ENCODE measurements at regions not wholly inside any gene's neighbourhood (a gene's known extent, or its start where the extent isn't known, plus 50 kb on each side); places are given as distances from the start of the nearest gene placed in this dataset.
"Not testable (repeated sequence)": the region's sequence is repeated elsewhere in the genome, so short reads cannot be mapped to it uniquely, and the experiment has no call there.

DNA sequence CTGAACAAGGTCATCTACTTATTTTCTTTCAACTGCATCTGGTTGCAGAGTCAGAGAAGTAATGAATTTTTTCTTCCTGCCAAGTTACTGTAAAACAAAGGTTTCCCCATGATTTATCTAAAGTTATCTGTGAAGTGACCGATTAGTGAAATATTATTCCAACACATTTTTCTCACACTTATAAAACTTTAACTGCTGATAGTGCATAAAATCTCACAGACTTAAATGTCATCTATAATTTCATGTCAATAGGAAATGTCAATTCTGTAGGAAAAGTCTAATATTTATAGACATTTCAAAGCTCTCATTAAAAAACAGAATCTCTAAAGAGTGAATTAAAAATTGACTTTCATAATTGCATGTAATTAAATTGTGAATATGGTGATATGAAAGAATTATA, 397.2 kb downstream of the SLITRK1 start:
- DNase-seq (ENCODE audit: low read depth, low spot score), result no peak

DNA sequence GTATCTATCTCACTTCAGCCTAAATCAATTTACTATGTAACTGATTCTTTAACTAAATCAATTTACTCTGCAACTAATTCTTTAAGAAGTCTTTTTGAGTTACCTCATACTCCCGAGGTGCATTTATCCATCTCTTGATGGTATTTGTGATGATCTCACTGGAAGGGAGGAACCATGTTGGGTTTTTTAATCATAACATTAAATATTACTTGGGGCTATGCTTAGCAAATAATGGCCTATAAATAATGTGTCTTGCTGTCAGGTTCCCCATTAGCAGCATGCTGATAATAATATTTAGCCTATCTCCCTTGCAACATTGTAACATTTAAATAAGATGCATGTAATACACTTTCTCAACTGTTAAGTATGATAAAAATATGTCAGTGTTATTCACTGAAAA, 411.3 kb downstream of the SLITRK1 start:
- no peak for DNase-seq (ENCODE audit: low read depth, low spot score)

DNA sequence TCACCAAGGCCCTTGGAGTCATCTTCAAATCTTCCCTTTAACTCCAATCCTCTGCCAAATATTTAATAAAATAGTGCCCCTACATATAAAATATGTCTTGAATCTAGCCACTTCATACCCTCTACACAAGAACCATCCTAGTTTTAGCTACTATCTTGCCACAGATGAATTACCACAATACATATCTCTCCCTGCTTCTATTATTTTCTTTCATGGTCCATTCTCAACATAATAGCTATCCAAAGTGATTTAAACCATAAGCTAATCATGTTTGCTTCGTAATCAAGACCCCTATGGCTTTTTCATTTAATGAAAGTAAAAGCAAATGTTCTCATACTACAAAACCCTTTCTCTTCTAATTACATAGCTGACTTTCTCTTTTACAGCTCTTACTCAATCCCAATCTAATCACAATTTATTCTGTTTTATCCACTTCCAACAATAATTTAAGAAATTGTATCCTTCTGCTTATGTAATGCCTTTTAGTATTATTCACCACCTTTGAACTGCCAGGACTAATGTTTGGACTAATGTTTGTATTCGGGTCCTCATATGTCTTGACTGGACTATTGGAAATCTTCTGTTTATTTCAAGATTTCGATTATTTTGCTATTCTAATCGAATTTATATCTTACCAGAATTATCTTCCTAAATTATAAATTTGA, 412.0 kb downstream of the SLITRK1 start:
- DNase-seq (ENCODE audit: low read depth, low spot score), result no peak

DNA sequence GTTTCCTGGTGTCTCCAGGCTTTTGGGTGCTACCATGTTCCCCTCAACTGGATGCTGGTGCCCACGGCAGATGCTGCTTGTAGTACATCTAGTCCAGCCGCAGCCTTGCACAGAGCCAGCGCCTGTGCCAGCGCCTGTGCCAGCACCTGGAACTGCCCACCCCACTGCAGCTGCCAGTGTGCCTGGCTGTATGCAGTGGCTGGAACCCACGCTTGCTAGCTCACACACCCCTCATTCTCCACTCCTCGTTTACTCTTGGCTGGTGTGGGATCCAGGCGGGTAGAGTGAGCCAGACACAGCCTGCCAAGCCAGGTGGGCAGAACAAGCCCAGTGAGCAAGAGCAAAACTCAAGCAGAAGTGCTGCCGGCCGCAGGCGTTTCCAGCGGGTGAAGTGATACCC, 428.6 kb downstream of the SLITRK1 start:
- no peak for DNase-seq (ENCODE audit: low read depth, low spot score)

DNA sequence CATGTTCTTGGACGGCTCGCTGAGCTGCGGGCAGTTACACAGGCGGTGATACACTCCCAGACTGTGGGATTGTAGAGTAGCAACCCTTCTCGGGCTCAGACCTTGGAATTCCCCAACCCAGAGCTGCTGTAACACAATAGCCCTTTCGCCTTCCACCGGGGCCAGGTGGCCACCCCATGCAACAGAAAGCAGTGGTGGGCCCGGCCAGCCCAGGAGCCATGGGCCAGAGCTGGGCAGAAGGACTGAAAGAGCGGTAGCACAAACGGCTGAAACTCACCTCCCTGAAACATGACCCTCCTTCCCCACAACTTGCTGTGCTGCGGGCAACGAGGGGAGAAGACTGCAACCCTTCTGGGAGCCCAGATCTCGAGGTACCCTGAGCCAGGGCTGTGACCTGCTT, 429.0 kb downstream of the SLITRK1 start:
- no peak for DNase-seq (ENCODE audit: low read depth, low spot score)

DNA sequence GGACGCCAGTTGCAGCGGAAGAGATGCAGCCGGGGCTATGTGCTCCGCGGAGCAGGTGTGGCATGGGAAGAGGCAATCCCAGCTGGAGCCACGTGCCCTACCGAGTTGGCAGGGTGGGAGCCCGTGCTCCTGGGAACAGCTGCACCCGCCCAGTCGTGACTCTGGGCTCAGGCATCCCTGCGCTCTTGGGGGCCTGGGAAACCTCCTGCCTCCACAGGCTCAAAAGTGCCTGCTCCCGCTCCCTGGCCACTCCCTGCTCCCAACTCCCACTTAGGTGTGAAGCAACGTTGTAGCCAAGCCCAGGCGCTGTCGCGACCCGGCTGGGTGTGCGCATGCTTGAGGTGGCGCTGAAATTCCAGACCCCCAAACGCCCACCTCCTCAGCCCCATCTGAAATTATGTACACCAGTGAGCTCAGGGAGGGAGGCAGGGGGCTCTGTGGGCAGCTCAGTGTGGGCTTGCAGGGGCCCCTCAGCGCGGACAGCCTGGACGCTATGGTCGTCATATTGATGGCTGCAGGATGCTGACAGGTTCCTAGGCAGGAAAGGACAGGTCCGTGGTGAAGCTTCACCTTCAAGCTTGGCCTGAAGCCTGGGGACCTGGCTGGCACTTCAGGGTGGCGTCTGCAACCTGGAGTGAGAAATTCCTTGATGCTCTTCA, 429.9 kb downstream of the SLITRK1 start:
- DNase-seq (ENCODE audit: low read depth, low spot score), result no peak

DNA sequence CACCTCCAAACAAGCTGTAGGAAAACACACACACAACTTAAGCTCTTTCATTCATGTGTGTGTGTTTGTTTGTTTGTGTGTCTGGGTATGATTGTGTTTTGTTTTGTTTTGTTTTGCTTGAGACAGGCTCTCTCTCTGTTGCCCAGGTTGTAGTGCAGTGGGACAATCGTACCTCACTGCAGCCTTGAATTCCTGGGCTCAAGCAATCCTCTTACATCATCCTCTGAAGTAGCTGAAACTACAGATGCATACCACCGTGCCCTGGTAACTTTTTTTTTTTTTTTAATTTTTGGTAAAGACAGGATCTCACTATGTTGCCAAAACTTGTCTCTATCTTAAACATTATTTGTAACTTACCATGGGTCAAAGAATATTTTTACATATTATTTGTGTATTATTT, 431.7 kb downstream of the SLITRK1 start:
- DNase-seq (ENCODE audit: low read depth, low spot score), result no peak

DNA sequence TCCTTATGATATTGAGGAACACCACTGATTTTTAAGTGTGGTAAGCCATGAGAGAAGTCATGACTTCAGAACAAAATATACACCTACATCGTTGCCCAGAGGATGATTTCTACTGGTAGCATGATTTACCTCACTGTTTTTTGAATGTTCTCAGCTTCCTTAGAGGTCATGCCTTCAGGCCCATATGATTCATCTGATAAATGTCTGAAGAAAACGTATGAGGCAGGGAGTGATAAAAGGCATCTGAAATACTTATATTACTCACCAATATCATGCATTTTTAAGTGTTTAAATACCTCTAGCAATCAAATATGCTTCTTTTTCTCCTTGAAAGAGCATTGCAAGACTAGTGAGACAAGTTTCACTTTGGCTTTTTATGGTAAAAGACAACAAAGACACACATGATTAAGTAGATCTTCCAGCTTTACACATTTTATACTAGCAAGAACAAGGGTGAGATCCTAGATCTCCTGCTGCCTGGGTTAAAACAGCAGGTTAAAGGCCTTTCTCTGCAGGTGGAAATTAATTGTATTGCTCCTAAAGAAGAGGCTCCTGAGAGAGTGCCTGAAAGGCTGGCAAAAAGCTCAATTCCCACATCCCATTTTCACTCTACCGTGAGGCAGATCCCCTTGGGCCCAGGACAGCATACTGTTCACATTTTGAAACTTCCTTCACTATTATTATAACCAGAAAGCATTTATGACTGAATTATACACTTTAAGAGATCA, 432.4 kb downstream of the SLITRK1 start:
- no peak for DNase-seq (ENCODE audit: low read depth, low spot score)

DNA sequence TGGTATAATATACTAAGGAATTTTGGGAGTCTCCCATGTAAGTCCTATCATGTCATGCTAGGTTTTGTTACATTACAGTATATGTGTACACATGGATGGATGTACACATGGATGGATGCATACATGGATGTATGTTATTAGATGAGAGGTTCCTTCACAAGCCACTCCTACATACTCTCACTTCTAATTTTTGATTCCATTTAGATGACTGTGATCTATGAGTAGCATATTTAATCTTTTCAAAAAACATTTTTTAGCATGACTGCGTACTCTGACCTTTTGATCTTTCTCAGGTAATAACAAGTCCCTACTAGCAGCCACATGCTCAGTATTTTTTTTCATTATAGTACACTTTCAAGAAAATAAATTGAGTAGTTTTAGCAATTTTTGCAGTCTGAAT, 441.8 kb downstream of the SLITRK1 start:
- no peak for DNase-seq (ENCODE audit: low read depth, low spot score)

DNA sequence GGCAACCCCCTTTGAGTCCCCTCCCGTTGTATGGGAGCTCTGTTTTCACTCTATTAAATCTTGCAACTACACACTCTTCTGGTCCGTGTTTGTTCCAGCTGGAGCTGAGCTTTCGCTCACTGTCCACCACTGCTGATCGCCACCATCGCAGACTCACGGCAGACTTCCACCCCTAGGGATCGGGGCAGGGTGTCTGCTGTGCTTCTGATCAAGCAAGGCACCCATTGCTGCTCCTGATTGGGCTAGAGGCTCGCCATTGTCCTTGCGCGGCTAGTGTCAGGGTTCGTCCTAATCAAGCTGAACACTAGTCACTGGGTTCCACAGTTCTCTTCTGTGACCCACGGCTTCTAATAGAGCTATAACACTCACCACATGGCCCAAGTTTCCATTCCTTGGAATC, 442.8 kb downstream of the SLITRK1 start:
- not testable (repeated sequence) for DNase-seq (ENCODE audit: low read depth, low spot score)

DNA sequence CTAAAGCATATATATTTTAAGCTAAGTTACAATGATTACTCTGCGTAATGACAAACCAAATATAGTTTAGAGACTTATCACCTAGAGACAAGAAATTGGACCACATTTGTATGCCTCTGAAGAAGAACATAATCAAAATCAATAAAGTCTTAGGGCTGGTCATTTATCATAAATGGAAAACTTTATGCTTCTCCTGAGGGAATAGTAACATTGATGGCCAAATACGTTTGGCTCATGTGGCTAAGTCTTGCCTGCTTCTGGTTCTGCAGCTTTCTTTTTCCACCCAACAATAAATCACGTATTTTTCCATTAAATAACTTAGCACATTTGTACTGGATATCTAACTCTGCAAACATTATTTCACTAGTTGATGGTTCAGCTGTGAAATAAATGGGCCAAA, 458.4 kb downstream of the SLITRK1 start:
- DNase-seq (ENCODE audit: low read depth, low spot score), result no peak

DNA sequence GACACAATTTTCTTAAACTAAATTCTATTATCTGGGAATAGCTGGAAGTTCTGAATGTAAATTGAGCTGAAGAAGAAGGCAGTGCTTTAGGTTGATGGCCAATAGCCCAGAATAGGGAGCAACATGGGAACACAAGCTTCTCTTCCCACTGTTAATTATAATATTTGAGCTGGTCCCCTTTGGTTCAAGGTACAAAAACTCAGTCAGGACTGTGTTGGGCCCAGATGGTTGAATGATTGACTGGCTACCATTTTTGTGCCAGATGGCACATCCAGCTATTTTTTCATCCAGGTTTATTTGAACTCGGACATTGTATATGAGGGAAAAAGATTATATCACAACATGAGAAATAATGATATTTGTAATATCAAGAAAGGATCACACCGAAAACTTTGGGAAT, 458.9 kb downstream of the SLITRK1 start:
- DNase-seq (ENCODE audit: low read depth, low spot score), result no peak

DNA sequence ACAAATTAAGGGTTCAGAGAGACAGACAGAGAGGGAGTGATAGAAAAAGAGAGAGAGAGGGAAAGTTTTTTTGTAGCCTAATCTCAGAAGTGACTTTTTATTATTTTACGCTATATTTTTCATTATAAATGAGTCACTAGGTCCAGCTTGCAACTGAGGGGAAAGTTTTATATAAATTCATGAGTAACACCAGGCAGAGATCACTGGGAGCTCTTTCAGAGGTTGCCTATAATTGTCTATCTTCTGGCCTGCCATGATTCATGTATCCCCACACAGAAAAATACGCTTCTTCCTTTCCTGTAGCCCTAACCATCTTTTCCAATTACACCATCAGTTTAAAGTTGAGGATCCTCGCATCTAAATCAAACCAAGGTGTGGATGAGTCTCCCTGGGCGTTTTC, 467.9 kb downstream of the SLITRK1 start:
- DNase-seq (ENCODE audit: low read depth, low spot score), result no peak

DNA sequence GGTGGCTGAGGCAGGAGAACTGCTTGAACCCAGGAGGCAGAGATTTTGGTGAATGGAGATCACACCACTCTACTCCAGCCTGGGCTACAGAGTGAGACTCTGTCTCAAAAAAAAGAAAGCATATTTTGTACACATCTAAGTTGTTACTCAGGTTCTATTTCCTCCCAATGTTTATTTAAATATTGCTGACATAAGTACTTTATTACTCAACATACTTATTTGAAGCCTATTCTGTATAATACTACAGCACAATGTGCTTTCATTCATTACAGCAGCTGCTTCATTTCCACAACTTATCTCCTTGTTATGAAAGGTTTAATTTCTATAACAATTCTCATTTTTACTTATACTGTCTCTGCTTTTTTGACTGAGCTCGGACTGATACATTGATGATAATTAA, 495.7 kb downstream of the SLITRK1 start:
- no peak for DNase-seq (ENCODE audit: low read depth, low spot score)

DNA sequence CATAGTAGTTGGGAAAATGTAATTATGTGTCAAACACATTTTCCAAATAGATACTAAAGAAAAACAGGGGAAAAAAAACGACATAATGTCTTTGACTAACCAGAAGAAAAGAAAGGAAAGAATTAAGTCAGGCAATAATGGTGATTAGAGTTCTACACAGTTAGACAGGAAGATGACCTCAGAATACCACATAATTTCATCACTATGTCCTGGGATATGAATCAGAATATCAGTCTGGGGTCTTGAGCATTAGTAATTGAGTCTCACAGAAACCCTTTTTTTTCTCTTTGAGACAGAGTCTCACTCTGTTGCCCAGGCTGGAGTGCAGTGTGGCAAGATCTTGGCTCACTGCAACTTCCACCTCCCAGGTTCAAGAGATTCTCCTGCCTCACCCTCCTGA, 503.4 kb downstream of the SLITRK1 start:
- DNase-seq (ENCODE audit: low read depth, low spot score), result no peak

DNA sequence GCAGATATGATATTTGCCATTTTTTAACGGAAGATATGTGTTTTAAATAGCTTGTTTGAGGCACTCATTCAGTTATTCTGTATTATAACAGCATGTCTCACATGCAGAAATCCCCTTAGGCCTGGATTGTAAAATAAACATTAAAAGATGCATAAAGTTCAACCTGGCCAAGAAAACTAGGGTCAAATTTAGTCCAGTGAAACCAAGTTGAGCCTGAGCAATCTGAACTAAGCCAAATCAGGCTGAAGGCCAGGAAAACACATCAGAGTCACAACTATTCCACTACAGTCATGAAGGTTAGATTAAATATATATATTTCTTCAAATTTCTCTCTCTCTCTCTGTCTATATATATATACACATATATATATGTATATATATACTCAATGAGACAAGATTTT, 504.8 kb downstream of the SLITRK1 start:
- no peak for DNase-seq (ENCODE audit: low read depth, low spot score)

DNA sequence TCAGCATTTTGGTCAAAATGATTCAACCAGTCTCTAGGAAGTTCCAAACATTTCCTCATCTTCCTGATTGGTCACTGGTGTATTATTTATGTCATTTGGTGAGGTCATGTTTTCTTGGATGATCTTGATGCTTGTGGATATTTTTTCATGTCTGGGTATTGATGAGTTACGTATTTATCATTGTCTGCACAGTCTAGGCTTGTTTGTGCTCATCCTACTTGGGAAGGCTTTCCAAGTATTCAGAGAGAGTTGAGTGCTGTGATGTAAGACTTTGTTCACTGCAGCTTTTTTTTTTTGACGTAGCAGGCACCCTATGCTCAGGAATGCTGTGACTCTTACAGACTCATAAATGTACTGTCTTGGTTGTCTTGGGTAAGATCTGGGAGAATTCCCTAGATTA, 509.5 kb downstream of the SLITRK1 start:
- no peak for DNase-seq (ENCODE audit: low read depth, low spot score)

DNA sequence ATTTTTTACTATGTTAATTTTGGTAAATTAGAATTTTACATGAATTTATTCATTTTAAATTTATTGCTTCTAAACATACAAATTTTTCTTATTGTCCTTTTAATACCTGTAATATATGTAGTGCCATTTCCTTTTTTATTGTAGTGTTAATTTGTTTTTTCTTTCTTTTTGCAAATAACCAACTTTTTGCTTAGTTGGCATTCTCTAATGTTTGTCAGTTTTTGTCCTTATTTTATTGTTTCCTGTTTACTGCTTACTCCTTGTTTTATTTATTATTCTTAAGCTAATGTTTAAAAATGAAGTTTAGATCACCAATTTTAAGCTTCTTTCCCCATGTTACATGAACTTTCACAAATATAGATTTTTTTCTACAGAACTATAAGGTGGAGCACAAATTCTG, 516.6 kb downstream of the SLITRK1 start:
- DNase-seq (ENCODE audit: low read depth, low spot score), result no peak

DNA sequence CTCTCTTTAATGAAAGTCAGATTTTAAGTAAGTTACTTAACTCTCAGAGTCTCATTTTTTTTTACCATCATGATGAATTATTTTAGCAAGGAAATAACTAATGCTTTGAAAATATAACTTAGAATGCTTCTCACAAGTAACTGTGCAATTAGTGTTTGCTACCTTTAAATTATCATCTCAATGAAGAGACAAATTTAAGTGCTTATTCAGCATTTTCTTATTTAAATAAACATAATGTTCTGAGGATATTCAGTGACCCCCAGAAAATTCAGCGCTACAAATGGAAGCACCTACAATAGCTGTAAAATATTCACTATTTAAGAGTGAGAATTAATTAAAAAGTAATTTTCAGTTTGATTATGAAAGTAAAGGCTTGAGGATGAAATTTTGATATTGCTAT, 527.2 kb downstream of the SLITRK1 start:
- DNase-seq (ENCODE audit: low read depth, low spot score), result no peak

DNA sequence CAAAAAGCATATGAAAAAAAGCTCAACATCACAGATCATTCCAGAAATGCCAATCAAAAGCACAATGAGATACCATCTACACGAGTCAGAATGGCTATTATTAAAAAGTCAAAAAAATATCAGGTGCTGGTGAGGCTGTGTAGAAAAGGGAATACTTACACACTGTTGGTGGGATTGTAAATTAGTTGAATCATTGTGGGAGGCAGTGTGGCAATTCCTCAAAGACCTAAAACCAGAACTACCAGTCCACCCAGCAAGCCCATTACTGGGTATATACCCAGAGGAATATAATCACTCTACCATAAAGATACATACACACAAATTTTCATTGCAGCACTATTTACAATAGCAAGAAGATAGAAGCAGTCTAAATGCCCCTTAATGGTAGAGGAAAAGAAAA, 529.9 kb downstream of the SLITRK1 start:
- no peak for DNase-seq (ENCODE audit: low read depth, low spot score)

DNA sequence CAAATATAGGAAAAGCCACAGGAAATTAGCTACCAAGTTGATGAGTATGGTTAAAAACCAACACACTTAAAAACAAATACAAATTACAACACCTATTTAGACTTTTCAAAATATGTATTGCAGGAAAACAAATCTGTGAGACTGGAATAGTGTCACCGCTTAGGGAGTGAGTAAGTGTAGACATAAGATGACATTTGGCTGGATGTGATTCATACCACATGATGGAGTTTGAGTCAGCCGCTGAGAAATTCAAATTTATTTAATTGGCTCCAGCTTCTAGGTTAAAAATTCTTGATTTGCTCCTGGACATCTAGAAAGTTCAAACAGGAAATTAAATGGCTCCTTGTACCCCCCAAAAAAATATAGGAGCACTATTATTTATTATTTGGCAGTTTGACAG, 531.7 kb downstream of the SLITRK1 start:
- DNase-seq (ENCODE audit: low read depth, low spot score), result no peak

DNA sequence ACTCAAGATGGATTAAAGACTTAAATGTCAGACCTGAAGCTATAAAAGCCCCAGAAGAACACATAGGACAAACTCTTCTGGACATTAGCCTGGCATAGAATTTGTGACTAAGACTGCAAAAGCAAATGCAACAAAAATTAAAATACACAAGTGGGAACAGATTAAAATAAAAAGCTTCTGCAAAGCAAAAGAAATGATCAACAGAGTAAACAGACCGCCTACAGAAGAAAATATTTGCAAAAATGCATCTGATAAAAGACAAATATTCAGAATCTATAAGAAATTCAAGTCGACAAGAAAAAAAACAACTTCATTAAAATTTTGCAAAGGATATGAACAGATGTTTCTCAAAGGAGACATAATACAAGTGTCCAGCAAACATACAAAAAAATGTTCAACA, 537.8 kb downstream of the SLITRK1 start:
- no peak for DNase-seq (ENCODE audit: low read depth, low spot score)

DNA sequence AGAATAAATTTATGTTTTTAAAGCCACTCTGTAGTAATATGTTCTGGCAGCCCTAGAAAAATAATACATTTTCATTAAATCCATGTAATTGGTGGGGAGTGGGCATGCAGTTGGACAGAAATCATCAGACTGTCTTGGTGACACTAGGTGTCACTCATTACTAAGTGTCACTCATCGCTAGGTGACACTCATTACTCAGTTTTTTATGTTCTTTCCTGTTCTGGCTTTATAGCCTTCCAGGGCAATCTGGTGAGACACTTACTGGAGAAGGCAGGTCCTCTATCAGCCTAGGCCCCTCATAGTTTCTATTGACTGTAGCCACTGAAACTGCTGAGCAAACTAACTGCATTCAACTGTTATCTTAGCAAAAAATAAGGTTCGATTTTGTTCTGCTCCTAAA, 542.1 kb downstream of the SLITRK1 start:
- no peak for DNase-seq (ENCODE audit: low read depth, low spot score)

All from iPS DF 19.7 (cell line).